Body of pancreas (tissue), 4 donors: ENCODE measurements at regions not wholly inside any gene's neighbourhood (a gene's known extent, or its start where the extent isn't known, plus 50 kb on each side); places are given as distances from the start of the nearest gene placed in this dataset.

ENCODE experiments used
- POLR2A ChIP-seq, 3 donors: fragments of 450-650 bp; IDR thresholded peaks; one replicate each; pipeline ENCODE4 v1.6.1; 2016; ENCODE audit warnings: antibody characterized with exemption in 3 of 3, mild to moderate bottlenecking in 2 of 3
- TF ChIP-seq, protein P1 (sequence below), 7 experiments: fragments of 450-650 bp in 4 of 7; fragments of 200-600 bp in 3 of 7; sonication (generic) in 3 of 7; IDR thresholded peaks; one replicate each; pipeline ENCODE4 v1.5.1; 2016 to 2019; ENCODE audit warnings: antibody characterized with exemption in 7 of 7

DNA sequence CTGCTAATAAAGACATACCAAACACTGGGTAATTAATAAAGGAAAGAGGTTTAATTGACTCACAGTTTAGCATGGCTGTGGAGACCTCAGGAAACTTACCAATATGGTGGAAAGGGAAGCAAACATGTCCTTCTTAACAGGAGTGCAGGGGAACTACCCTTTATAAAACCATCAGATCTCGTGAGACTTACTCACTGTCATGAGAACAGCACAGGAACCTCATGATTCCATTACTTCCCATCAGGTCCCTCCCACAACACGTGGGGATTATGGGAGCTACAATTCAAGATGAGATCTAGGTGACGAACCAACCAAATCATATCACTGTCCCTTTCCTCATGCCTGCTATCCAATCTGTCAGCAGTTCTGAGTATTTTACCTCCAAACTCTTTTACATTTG is 586.7 kb downstream of the TDRD15 start:
- TF ChIP-seq, protein P1, sequence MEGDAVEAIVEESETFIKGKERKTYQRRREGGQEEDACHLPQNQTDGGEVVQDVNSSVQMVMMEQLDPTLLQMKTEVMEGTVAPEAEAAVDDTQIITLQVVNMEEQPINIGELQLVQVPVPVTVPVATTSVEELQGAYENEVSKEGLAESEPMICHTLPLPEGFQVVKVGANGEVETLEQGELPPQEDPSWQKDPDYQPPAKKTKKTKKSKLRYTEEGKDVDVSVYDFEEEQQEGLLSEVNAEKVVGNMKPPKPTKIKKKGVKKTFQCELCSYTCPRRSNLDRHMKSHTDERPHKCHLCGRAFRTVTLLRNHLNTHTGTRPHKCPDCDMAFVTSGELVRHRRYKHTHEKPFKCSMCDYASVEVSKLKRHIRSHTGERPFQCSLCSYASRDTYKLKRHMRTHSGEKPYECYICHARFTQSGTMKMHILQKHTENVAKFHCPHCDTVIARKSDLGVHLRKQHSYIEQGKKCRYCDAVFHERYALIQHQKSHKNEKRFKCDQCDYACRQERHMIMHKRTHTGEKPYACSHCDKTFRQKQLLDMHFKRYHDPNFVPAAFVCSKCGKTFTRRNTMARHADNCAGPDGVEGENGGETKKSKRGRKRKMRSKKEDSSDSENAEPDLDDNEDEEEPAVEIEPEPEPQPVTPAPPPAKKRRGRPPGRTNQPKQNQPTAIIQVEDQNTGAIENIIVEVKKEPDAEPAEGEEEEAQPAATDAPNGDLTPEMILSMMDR (IDR thresholded peaks at IDR 0.05): no peak
- no peak for TF ChIP-seq POLR2A (IDR thresholded peaks at IDR 0.05)
